DMS 273 (cell line): ENCODE measurements at regions not wholly inside any gene's neighbourhood (a gene's known extent, or its start where the extent isn't known, plus 50 kb on each side); places are given as distances from the start of the nearest gene placed in this dataset.

ENCODE experiments used
- DNase-seq: peaks from one replicate; lab custom pipeline; 2025; ENCODE audit not compliant: unreplicated experiment; lab: John Stamatoyannopoulos, UW

DNA sequence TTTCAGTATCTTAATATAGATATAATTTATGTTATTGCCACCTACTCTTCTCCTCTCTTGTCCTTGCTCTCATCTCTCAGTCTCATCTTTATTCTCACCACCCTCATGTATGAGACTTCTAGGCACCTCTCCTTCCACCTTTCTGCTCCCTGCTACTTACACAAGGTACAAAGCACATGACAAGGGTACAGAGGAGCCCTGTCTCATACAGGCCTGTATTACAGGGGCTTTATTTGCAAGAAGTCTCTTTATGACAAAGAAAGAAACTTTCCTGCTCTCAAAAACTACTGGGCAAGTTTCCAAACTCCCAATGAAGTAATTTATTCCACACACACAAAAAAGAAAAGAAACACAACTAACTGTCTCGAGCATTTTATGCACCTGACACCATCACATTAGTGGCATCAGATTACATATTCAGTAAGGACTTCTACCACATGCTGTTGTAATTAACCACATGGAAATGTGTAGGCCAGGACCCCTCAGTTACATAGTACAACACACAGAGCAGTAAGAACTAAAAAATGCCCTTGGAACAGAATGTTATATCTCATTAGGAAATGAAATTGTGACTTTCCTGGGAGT lies 253.1 kb downstream of the FZD1 start:
- peak; percentile 76 for DNase-seq

DNA sequence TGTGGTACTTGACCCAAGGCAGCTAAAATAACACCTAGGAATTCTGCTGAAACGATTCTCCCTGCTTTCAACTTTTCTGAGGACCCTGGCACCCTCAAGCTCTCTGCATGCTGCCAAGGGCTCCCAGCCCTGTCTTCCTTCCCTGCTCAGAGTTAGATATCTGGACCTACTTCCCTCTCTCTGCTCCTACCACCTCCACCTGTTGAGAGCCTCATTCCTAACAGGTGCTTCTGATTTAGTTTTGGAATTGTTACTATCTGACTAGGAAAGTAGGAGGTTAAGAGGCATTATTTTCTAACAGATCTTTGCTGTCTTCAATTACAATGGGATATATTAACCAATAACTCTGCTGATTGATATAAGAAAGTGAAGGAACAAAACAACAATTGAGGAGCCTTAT lies 253.8 kb downstream of the FZD1 start:
- no peak for DNase-seq

DNA sequence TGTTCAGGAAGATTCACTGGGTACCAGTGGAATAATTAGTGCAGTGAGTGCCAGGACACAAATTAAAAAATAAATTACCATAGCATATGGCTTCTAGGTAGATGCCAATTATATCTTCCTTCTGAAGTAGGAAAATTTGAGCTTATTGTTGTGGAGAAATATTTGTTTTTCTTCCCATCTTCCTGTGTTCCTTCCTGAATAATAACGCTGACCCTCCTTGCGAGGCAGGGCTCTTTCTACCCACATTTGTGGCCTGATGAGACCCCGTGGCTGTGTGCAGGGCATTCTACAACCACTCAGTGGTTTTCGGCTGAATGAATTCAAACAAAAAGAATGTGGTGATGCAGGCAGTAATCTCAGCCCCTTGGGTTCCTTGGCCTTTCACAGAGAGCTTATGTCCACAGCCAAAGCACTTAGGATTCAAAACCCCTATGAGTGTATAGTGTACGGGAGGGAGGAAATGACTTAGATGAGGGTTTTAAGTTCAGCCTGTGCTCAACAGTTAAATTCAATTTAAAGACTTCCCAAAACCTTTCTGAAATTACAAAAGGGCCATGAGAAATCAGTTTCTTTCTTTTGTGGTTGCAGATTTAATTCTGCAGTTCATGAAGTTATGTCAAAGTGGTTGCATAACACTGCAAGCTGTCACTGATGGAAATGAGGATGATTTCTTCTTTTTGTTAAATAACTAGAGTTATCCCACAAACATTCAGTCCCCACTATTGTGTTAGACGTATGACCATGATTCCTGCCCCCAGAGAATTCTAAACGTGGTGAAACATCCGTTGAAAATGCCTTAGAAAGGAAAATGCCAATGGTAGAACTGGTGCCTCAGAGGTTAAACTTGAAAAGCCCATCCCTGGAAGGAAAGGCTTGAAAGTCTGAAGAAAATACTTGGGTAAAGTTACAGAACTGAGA lies 255.3 kb downstream of the FZD1 start:
- DNase-seq: peak; percentile 29

DNA sequence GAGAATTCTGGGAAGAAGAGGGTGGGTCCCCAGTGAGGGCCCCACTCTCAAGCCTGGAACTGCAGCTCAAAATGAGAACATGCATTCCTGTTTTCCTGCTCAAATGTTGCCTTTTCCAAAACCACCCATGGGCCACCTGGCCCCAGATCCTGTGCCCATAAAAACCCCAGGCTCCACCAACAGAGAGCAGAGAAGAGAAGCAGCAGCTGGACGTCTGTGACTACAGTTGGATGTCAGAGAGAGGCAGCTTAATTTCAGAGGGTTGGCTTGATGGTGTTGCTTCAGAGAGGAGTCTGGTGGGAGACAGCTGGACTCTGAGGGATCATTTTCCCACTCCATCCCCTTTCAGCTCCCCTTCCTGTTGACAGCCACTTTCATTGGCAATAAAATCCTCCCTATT lies 256.4 kb downstream of the FZD1 start:
- DNase-seq: peak; percentile 84

DNA sequence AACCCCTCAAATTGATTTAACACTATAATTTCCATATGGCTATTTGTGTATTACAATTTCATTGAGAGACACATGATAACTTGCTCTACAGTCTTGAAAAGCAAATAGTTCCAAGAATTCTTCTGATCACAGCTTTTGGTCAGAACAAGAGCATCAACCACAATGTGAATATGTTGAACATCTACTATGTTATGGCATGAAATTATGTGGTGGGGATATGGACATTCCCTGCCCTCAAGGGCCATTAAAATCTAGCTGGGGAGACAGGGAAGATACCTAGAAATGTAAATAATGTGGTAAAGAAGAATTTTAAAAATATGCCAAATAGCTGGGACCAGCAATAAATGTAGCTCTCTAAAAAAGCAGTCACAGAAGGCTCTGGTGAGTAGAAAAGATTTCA lies 262.2 kb downstream of the FZD1 start:
- DNase-seq: no peak

DNA sequence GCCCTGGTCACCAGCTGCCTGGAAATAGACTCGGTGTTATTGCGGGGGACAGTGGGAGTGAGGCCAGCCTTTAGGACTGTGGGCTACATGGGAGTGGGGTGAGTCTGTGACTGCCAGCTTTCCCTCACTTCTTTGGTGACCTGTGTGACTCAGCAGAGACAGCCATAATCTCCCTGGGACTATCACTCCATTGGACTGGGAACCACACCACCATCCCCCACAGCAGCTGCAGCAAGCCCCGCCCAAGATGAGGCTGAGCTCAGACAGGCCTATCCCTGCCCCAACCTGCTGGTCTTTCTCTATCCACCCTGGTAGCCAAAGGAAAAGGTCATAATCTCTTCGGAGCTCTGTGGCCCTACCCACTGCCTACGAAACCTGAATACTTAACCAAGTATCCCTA lies 263.2 kb downstream of the FZD1 start:
- no peak for DNase-seq

DNA sequence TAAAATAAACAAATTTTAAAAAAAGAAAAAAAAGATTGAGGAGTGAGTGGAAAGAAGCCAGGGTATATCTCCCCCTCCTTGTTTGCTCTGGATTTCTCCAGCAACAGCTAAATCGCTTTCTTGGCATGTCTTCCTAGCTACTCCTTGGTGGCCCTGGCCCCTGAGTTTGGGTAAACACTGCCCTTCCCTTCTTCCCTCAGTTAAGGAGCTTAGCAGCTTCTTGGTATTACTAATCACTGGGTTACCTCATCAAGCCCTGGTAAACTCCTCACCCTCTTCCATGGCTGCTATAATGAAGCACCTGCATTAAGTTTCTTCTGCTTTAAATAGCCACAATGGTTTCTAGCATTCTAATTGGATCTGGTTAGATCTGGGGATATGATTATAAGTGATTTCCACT lies 269.8 kb downstream of the FZD1 start:
- DNase-seq: no peak

DNA sequence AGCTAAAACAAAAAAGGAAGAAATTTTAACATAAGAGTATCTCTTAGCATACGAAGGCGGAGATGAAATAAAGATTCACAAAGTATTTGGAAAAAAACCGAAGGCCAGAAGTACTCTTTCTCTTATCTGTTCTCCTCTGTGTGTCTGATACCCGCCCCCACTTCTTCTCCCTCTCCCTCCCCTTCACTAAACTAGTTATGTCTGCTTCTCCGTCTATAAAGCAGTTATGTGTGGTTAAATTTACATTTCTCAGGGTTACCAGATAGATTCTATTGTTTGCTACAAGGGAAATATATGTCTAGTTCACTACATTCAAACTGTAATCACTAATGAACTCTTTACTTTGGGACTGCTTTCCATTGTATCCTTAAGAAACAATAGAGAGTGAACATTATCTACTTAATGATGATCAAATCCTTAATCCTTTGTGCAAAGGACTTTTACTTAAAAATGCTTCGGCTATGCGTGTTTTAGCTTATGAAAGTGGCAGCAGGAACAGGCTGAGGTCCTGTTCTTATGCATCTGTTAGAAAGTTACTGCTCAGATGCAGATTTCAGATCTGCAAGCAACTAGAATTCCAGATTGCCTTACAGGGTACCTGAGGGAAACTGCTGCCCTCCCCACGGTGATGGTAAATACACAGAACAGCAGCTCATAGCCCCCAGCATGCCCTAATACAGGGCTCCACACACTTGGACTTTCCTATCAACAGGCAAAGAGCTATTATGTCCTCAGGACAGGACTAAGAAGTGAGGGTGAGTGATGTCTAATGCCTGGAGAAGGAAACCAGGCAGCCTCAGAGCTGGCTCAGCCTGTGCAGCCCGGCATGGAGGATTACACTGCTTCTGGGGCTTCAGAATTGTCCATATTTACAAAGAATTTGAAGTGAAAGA lies 273.3 kb downstream of the FZD1 start:
- DNase-seq: no peak

DNA sequence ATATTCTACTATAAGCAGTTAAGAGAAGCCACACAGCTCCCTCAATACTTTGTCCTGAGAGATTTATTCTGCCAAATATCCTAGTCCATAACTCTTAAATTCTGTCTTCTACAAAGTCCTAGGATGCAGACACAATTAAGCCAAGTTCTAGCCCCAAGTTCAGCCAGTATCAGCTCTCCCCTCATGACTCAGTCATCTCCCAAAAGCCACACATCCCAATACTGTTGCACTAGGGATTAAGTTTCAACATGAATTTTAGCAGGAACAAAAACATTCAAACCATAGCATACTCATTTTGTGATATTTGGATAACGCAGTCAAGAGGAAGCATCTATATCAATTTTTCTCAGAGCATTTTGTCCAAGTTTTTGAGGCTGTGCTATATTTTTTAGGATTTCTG lies 277.4 kb downstream of the FZD1 start:
- DNase-seq: no peak

DNA sequence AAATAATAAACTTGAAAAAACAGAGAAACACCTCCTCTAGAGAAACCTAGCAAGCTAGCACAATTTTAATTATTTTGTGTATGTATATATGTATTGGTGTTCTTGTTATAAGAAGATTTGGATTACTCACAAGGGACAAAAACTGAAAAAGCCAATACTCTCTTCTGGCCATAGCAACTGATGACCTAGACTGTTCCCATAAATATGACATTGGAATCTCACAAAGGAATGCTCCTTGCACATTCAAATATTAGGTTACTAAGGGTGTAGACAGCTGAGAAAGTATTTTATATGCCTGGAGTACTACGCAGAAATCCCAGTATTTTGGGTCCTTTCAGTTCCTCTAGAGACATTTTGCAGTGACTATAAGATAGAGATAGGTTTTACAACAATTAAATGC lies 279.4 kb downstream of the FZD1 start:
- no peak for DNase-seq

DNA sequence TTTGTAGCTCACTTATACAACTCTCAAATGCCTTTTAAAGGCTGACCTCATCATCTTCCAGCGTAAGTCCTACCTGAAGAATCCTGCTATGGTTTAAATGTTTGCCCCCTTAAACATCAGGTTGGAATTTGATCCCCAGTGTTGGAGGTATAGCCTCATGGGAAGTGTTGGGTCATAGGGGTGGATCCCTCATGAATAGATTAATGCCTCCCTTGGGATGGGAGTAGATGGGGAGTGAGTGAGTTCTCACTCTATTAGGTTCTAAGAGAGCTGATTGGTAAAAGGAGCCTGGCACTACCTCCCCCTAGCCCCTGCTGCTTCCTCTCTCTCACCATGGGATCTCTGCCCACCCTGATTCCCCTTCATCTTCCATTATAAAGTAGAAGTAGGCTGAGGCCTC lies 285.6 kb downstream of the FZD1 start:
- no peak for DNase-seq

DNA sequence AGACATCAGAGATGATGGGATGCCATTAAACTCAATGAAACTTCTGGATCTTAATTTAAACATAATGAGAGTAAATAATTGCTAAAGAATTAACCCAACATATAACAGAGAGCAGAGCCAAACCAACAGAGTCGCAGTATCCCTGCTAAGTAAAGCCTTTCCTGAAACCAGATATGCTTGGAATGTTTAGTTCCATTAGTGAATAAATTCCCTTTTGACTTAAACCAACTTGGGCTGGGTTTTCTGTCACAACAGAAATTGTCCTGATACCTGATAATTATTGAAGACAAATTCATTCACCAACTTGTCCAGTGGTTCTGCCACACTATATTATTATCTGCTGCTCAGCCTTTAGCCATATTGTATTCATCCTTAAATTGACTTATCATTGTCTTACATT lies 286.7 kb downstream of the FZD1 start:
- no peak for DNase-seq

DNA sequence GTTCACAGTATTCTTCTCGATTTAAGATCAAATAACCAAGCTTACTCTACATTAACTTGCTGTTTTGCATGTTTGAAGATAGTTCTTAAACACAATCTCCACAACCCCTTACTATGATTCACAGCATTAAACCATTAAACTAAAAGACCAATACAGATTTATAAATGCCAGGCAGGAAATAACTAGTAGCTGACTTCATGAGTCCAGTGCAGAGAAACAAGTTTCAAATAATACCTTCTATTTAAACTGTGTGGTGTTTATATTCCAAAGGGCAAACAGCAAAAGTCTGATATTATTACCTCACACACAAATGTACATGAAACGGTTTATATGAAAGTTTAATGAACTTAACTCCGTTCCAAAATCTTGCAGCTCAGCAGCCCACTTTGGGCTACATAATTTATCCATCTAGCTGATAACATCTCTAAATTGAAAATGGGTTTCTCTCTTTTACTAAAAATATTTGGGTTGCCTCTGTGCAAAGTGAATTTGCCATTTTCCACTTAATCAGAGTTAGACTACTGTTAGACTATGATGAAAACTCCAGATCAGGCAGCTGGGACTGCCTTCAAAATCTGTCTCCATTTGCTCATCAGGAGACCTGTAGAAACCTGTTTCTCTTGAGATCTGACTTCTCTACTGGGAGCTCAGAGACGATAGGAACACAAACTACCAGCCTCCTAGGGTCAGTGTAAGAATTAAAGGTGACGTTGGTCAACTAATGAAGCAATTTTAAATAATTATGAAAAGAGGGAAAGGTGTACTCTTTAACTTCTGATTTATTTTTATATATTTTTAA lies 287.3 kb downstream of the FZD1 start:
- no peak for DNase-seq

DNA sequence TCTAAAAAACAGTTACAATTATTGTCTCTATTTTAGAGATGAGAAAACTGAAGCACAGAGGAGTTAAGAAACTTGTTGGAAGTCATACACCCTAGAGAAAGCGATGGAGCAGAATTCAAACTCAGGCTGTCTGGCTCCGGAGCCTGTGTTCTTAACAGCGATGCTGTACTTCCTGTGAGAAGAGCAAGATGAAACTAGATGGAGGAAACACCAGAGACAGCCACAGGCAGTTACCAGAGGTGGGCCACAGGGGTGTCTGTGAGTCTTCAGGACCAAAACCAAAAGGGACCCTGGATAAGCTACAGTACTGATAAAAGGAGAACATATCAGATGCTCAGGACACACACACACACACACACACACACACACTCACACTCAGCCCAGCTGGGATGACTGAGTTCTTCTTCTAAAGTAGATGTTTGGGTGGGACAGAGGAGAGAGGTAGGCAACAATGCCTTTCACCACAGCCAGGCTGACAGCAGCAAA lies 289.2 kb downstream of the FZD1 start:
- no peak for DNase-seq

DNA sequence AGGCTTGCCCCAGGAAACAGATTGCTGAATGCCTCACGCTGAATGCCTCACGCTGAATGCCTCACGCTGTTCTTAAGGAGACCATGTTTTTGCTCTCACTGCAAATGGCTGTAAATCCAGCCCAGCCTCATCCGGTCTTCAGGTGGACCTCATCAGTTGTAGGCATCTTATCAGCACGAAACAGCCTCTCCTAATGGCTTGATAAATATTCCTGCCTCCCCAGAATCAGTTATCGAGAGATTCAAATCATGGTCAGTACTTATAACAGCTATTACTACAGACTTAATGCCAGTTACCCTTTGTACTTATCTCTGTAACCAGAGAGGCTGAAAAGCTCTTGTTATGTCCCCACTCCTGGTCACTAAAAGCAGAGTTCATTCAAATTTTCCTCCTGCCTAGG lies 290.6 kb downstream of the FZD1 start:
- DNase-seq: no peak

DNA sequence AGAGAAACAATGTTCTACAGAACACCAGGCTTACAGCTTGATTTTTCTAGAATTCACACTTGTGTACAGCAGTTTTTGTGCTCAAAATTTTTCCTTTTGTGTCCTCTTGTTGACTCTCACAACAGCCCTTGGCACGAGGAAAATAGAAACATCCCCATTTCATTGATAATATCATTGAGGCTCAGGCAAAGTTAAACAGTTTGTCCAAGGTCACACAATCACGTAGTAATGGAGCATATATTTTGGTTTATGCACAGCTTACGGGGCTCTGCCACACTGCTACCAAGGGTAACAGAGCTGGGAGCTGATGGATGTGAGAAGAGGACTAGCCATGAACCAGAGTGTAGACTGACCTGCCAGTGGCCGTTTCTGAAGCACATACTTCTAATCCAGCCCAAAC lies 292.0 kb downstream of the FZD1 start:
- DNase-seq: no peak

DNA sequence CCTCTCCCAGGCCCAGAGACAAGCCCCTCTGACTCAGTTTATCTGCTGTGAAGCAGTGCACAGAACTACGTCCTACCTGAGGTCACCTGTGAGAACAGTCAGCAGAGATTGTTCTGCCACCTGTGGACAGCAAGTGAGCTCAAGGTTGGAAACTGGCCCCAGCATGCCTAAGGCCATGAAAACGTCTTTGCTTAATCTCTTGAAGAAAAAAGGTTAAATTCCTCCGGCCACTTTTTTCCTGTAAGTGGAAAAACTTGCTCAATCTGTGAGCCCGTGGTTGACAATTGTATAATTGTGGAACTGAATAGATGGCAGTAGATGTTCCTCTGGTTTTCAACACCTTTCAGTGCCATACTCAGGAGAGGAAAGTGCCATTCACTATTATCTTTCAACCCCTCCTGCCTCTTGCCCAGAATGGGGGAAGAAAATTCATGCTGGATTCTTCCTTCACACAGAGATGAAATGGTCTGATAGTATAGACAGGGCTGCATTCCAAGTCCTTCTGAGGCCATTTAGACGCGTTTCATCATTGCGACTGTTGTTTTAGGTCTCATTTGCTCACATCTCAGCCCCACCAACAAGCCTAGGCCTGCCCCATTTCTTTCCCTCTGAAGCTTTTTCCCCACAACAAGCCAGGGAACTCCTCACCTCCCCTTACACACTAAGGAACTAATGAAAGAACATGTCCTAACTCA lies 292.9 kb downstream of the FZD1 start:
- no peak for DNase-seq

DNA sequence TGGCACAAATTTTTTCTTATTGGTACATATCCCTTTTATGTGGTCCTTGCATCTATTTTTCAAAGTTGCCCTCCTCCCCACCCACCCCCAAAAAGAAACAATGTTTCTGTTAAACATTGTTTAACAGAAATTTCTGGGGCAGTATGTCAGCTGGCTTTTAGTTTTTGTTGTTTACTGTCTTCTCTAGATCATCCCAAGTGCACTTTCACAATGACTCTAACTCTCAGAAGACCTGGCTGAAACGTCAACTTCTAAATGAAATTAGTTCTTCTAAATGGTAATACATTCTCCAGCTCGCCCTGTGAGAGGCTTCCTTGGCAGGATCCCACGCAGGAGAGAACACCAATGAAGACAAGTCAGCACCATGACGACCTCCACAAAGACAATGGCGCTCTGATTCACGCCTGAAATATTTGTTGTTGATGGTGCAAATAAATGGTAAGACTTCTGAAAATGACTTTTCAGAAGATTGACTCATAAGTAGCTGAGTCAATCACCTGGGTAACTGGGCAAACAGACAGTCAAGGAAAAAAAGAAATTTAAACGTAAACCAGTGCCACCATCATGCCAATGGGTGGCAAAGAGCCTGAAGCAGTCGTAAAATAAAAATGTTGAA lies 293.7 kb downstream of the FZD1 start:
- DNase-seq: no peak

DNA sequence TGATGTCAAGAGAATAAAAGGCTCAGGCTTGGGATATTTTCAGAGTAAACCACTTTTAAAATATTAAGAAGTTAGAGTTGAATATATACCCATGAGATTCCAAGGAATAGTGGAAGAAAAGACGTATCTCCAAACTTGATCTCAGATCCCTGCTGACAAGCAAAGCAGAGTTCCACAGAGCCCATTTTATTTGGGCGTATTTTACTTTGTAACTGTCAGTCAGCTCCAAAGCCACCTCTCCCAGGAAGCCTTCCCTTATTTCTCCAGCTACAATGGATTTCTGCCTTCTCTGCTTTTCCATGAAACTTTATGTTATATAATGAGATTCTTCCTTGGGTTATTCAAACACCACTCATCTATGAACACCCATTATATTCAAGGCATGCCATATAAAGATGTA lies 295.7 kb downstream of the FZD1 start:
- no peak for DNase-seq

DNA sequence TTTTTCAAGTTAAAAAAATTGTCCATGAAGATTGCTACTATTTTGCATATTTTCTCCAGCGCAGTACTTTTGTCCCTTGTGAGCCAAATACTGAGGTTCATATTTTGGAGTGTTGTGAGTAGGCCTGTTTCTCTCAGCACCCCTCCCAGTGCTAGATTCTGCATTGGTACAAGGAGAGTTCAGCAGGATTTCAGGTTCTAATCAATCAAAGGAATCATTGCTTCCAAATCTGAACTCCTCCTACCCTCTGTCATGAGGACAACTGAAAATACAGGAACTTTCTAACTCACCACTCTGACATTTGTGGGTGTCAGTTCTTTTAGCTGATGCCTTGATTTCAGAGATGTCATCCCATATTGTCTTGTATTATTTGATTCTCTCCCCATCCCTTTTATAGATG lies 299.9 kb downstream of the FZD1 start:
- DNase-seq: no peak
